ENCODE measurements at regions not wholly inside any gene's neighbourhood (a gene's known extent, or its start where the extent isn't known, plus 50 kb on each side); places are given as distances from the start of the nearest gene placed in this dataset.

- no peak for TF ChIP-seq CTCF (IDR thresholded peaks at IDR 0.05)
- no peak overlapping the region for H3K27ac ChIP-seq
- no peak overlapping the region for H3K4me3 ChIP-seq
- H3K36me3 ChIP-seq: no peaks in the 10 kb centered on the region
- DNase-seq: no peak
- no peaks in the 10 kb centered on the region for H3K4me1 ChIP-seq
- H3K9me3 ChIP-seq: no peaks in the 10 kb centered on the region
- intact Hi-C loops (cut with DNase I; ENCODE audit: low total_unique reads): no loop called here
- H3K27me3 ChIP-seq: no peaks in the 10 kb centered on the region
Observed at GRCh38 chr3:118808723-118809122, 225.9 kb downstream of the IGSF11 start.

DNA sequence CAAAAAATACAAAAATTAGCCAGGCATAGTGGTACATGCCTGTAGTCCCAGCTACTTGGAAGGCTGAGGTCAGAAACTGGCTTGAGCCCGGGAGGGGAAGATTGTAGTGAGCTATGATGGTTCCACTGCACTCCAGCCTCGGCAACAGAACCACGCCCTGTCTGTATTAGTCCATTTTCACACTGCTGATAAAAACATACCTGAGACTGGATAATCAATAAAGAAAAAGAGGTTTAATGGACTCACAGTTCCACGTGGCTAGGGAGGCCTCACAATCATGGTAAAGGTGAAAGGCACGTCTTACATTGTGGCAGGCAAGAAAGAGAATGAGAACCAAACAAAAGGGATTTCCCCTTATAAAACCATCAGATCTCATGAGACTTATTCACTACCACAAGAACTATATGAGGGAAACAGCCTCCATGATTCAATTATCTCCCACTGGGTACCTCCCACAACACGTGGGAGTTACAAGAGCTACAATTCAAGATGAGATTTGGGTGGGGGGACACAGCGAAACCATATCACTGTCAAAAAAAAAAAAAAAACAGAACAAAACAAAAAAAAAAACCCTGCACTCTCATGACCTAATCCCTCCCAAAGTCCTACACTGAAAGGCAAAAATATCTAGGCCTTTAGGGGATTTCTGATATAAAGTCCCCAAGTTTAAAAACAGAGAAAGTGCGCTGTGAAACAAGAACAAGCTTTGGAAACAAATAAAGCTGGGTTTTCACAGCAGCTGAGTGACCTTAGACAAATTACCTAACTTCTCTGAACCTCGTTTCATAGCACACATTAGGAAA lies 224.7 kb downstream of the IGSF11 start:
- H3K27me3 ChIP-seq: no peaks in the 10 kb centered on the region
- no peak for DNase-seq
- no peak overlapping the region for H3K27ac ChIP-seq
- intact Hi-C loops (cut with DNase I; ENCODE audit: low total_unique reads): no loop called here
- no peak for TF ChIP-seq CTCF (IDR thresholded peaks at IDR 0.05)
- H3K9me3 ChIP-seq: no peaks in the 10 kb centered on the region
- H3K4me3 ChIP-seq: no peak overlapping the region
- H3K4me1 ChIP-seq: no peaks in the 10 kb centered on the region
- no peaks in the 10 kb centered on the region for H3K36me3 ChIP-seq

DNA sequence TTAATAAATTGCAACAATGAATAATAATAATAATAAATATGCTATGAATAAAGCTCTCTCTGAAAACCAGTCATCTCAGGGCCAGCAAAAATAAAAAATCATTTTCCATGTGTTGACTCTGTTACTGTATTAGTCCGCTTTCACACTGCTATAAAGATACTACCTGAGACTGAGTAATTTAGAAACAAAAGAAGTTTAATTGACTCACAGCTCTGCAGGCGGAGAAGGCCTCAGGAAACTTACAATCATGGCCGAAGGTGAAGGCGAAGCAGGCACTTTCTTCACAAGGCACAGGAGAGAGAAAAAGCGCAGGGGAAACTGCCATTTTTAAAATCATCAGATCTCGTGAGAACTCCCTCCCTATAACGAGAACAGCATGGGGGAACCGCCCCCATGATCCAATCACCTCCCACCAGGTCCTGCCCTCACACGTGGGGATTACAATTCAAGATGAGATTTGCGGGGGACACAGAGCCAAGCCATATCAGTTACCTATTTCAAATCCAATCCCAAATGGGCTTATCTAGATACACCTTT lies 224.1 kb downstream of the IGSF11 start:
- TF ChIP-seq CTCF (IDR thresholded peaks at IDR 0.05): no peak
- H3K36me3 ChIP-seq: no peaks in the 10 kb centered on the region
- no peaks in the 10 kb centered on the region for H3K9me3 ChIP-seq
- H3K4me3 ChIP-seq: no peak overlapping the region
- intact Hi-C loops (cut with DNase I; ENCODE audit: low total_unique reads): no loop called here
- H3K4me1 ChIP-seq: no peaks in the 10 kb centered on the region
- H3K27me3 ChIP-seq: no peaks in the 10 kb centered on the region
- H3K27ac ChIP-seq: no peak overlapping the region
- no peak for DNase-seq

- no peaks in the 10 kb centered on the region for H3K36me3 ChIP-seq
- no peaks in the 10 kb centered on the region for H3K9me3 ChIP-seq
- H3K27ac ChIP-seq: no peak overlapping the region
- TF ChIP-seq CTCF (IDR thresholded peaks at IDR 0.05): no peak
- intact Hi-C loops (cut with DNase I; ENCODE audit: low total_unique reads): no loop called here
- DNase-seq: no peak
- no peaks in the 10 kb centered on the region for H3K27me3 ChIP-seq
- H3K4me3 ChIP-seq: no peak overlapping the region
- H3K4me1 ChIP-seq: no peaks in the 10 kb centered on the region
Observed at GRCh38 chr3:118811236-118811732, 223.4 kb downstream of the IGSF11 start.

DNA sequence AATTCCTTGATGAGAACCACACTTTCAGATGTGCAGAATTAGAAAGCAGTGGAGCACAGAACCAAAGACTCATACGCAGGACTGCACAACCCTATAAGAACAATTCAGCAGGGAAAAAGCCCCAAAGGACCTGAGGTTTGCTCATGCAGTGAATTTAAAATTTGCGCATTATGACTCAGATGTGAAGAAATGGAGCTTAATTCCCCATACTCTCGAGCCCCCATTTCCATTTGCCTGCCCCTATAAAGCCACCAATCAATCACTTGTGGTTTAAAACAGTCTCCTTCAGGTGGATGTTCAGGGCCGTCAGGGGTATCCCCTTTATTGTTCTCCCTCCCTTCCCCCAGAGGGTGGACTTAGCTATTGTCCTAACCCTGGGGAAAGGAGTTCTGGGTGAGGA lies 221.2 kb downstream of the IGSF11 start:
- no peaks in the 10 kb centered on the region for H3K9me3 ChIP-seq
- intact Hi-C loops (cut with DNase I; ENCODE audit: low total_unique reads): no loop called here
- no peaks in the 10 kb centered on the region for H3K36me3 ChIP-seq
- no peak for TF ChIP-seq CTCF (IDR thresholded peaks at IDR 0.05)
- DNase-seq: no peak
- H3K27me3 ChIP-seq: no peaks in the 10 kb centered on the region
- H3K27ac ChIP-seq: no peak overlapping the region
- H3K4me3 ChIP-seq: no peak overlapping the region
- H3K4me1 ChIP-seq: no peaks in the 10 kb centered on the region
